ENCODE measurements at regions not wholly inside any gene's neighbourhood (a gene's known extent, or its start where the extent isn't known, plus 50 kb on each side); places are given as distances from the start of the nearest gene placed in this dataset.

- intact Hi-C loops (cut with micrococcal nuclease), result no loop called here
- Mint-ChIP-seq H3K9me3 (no peaks in the 10 kb centered on the region), H3K4me1 (ENCODE audit: low read depth) (no peaks in the 10 kb centered on the region), H3K36me3 (ENCODE audit: low read depth) (no peaks in the 10 kb centered on the region), H3K4me3 (no peak overlapping the region), H3K27ac (no peak overlapping the region), H3K27me3 (ENCODE audit: low read depth) (peaks cover 3% of the 10 kb centered on the region)
- CTCF ChIA-PET, result no interaction called here
- DNase-seq, result no peak
Observed at GRCh38 chr4:159009521-159009920, 93.4 kb upstream of the RAPGEF2 start.

GRCh38 chr4:159010100-159010499 lies 92.8 kb upstream of the RAPGEF2 start:
- Mint-ChIP-seq H3K4me3 (no peak overlapping the region), H3K9me3 (no peaks in the 10 kb centered on the region), H3K27ac (no peak overlapping the region), H3K27me3 (ENCODE audit: low read depth) (peaks cover 3% of the 10 kb centered on the region), H3K4me1 (ENCODE audit: low read depth) (no peaks in the 10 kb centered on the region), H3K36me3 (ENCODE audit: low read depth) (no peaks in the 10 kb centered on the region)
- CTCF ChIA-PET, result no interaction called here
- DNase-seq, result no peak
- intact Hi-C loops (cut with micrococcal nuclease), result no loop called here

DNA sequence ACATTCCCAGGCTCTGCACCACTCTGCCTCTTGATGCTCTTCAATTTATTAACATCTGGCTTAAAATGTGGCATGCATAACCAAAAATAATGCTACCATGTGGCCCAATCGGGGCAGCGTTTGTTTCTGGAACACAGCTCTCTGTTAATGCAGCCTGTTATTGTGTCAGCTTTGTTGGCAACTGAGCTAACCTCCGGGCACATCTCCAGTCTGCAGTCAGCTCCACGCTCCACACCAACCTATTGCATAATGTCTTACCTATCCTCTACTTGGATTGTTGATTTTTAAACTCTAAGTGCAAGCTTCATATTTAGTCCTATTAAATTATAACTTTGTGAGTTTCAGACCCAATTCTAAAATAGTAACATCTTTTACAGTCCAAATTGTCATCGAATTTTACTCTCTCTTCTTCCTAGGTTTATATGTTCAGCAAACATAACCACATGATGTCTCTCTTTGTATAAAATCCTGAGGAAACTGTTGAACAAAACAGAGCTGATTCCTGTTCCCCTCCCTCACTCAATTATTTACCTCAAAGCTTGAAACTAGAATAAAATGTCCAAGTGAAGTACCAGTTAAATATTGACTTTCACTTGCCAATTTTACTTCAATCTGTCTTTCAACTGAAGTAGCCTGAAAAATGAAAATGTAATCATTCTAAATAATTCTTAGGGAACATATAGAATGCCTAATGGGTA lies 92.2 kb upstream of the RAPGEF2 start:
- CTCF ChIA-PET, result no interaction called here
- Mint-ChIP-seq H3K4me1 (ENCODE audit: low read depth) (no peaks in the 10 kb centered on the region), H3K27me3 (ENCODE audit: low read depth) (peaks cover 3% of the 10 kb centered on the region), H3K9me3 (no peaks in the 10 kb centered on the region), H3K27ac (no peak overlapping the region), H3K36me3 (ENCODE audit: low read depth) (no peaks in the 10 kb centered on the region), H3K4me3 (no peak overlapping the region)
- intact Hi-C loops (cut with micrococcal nuclease), result no loop called here
- DNase-seq, result no peak

DNA sequence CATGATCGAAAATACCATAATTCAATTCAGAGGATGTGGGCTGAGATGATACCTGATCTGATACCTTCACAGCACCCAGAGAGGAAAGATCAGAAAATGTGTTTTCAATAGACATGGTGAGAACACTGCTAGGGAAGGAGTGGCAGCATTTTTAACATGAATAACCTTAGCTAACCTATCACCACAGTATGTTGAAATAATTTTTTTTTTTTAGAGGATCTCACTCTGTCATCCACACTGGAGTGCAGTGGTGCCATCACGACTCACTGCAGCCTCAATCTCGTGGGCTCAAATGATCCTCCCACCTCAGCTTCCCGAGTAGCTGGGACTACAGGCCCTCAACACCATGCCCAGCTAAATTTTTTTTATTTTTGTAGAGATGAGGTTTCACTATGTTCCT lies 90.5 kb upstream of the RAPGEF2 start:
- H3K36me3 Mint-ChIP-seq (ENCODE audit: low read depth), result no peaks in the 10 kb centered on the region
- H3K4me1 Mint-ChIP-seq (ENCODE audit: low read depth), result no peaks in the 10 kb centered on the region
- H3K27ac Mint-ChIP-seq, result no peak overlapping the region
- H3K27me3 Mint-ChIP-seq (ENCODE audit: low read depth), result peaks cover 3% of the 10 kb centered on the region
- H3K9me3 Mint-ChIP-seq, result no peaks in the 10 kb centered on the region
- intact Hi-C loops (cut with micrococcal nuclease), result no loop called here
- CTCF ChIA-PET, result no interaction called here
- H3K4me3 Mint-ChIP-seq, result no peak overlapping the region
- no peak for DNase-seq

GRCh38 chr4:159013692-159014091 lies 89.2 kb upstream of the RAPGEF2 start:
- no peaks in the 10 kb centered on the region for H3K4me1 Mint-ChIP-seq (ENCODE audit: low read depth)
- no peak for DNase-seq
- H3K36me3 Mint-ChIP-seq (ENCODE audit: low read depth), result no peaks in the 10 kb centered on the region
- CTCF ChIA-PET, result no interaction called here
- peaks cover 3% of the 10 kb centered on the region for H3K27me3 Mint-ChIP-seq (ENCODE audit: low read depth)
- intact Hi-C loops (cut with micrococcal nuclease), result no loop called here
- no peak overlapping the region for H3K4me3 Mint-ChIP-seq
- no peak overlapping the region for H3K27ac Mint-ChIP-seq
- H3K9me3 Mint-ChIP-seq, result no peaks in the 10 kb centered on the region

DNA sequence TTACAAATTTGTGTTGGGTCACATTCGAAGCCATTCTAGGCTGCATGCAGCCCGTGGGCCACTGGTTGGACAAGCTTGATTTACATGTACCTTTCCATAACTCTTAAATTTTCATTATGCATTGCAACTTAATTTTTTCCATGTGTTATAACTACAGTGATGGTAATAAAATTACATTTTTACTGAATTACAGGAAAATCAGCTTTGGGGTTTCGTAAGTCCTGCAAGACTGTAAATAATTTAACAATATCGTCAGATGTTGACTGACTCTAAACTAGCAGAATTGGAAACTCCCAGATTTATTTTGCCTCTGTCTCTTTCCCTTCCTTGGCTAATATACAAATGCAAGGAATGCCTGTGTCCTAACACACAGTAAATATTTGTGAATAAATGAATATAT lies 88.0 kb upstream of the RAPGEF2 start:
- no peaks in the 10 kb centered on the region for H3K4me1 Mint-ChIP-seq (ENCODE audit: low read depth)
- CTCF ChIA-PET, result no interaction called here
- H3K27me3 Mint-ChIP-seq (ENCODE audit: low read depth), result peaks cover 6% of the 10 kb centered on the region
- H3K27ac Mint-ChIP-seq, result no peak overlapping the region
- intact Hi-C loops (cut with micrococcal nuclease), result no loop called here
- no peak overlapping the region for H3K4me3 Mint-ChIP-seq
- H3K9me3 Mint-ChIP-seq, result no peaks in the 10 kb centered on the region
- no peaks in the 10 kb centered on the region for H3K36me3 Mint-ChIP-seq (ENCODE audit: low read depth)
- DNase-seq, result no peak

- H3K9me3 Mint-ChIP-seq, result no peaks in the 10 kb centered on the region
- CTCF ChIA-PET, result interaction anchor here (0.6 to 1.4 kb wide), 2 partner anchors 13 to 208 kb away, joined by 3 read pairs; no protein-coding TSS in a partner anchor
- H3K4me1 Mint-ChIP-seq (ENCODE audit: low read depth), result no peaks in the 10 kb centered on the region
- no peak overlapping the region for H3K4me3 Mint-ChIP-seq
- intact Hi-C loops (cut with micrococcal nuclease), result no loop called here
- H3K27ac Mint-ChIP-seq, result no peak overlapping the region
- H3K36me3 Mint-ChIP-seq (ENCODE audit: low read depth), result no peaks in the 10 kb centered on the region
- no peak for DNase-seq
- peaks cover 6% of the 10 kb centered on the region for H3K27me3 Mint-ChIP-seq (ENCODE audit: low read depth)
Observed at GRCh38 chr4:159015841-159016240, 87.0 kb upstream of the RAPGEF2 start.

DNA sequence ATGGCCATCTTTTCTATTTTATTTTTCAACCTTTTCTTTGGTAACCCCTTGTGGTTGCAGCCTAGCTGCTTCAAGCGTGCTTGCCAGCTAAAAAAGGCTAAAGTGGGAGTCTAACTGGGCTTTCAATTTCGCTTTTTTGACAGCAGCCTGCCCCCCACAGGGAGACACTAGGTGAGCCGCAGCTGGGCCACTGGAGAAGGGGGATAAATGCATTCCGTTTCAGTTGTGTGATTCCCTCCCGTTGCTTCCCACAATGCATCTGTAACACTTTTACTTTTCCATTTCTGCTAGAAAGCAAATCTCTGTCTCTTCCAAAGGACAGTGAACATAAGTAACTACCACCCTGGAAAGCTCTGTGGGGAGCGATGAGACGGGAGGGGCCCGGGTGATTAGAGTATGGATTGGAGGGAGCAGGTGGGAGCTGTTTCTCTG lies 86.3 kb upstream of the RAPGEF2 start:
- Mint-ChIP-seq H3K4me1 (ENCODE audit: low read depth) (no peaks in the 10 kb centered on the region), H3K4me3 (no peak overlapping the region), H3K27ac (no peak overlapping the region), H3K9me3 (no peaks in the 10 kb centered on the region), H3K36me3 (ENCODE audit: low read depth) (no peaks in the 10 kb centered on the region), H3K27me3 (ENCODE audit: low read depth) (peaks cover 6% of the 10 kb centered on the region)
- CTCF ChIA-PET, result interaction anchor here (0.6 to 1.4 kb wide), 2 partner anchors 12 to 209 kb away, joined by 3 read pairs; no protein-coding TSS in a partner anchor
- intact Hi-C loops (cut with micrococcal nuclease), result no loop called here
- DNase-seq, result no peak

DNA sequence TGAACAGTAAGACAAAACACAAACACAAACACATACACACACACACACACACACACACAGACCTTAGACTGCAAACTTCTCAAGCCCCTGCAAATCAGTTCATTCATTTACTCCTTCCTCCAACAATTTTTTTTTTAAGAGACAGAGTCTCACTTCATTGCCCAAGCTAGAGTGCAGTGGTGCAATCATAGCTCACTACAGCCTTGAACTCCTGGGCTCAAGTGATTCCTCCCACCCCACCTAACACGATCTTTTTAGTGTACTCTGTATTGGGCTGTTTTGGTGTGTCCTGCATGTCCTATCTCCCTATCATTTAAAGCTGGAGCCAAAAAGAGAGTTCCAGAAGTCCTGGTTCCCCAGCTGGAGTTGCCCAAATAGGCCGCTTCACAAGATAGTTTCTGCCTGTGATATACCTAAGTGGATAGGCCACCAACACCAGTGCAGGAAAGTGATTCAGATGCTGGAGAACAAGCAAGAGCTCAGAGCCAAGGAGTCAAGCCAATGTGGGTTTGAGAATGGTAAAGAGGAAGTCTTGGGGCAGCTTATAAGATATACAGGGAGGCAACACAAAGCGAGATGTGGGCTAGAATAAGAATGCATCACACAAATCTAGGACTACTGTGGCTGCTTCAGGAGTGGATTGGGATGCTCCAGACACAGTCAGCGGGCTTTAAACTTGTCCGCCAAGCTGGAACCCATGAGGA lies 85.4 kb upstream of the RAPGEF2 start:
- Mint-ChIP-seq H3K27ac (no peak overlapping the region), H3K4me3 (no peak overlapping the region), H3K36me3 (ENCODE audit: low read depth) (no peaks in the 10 kb centered on the region), H3K4me1 (ENCODE audit: low read depth) (no peaks in the 10 kb centered on the region), H3K9me3 (no peaks in the 10 kb centered on the region), H3K27me3 (ENCODE audit: low read depth) (peaks cover 6% of the 10 kb centered on the region)
- DNase-seq, result no peak
- intact Hi-C loops (cut with micrococcal nuclease), result no loop called here
- CTCF ChIA-PET, result no interaction called here

- no peak for DNase-seq
- H3K4me1 Mint-ChIP-seq (ENCODE audit: low read depth), result no peaks in the 10 kb centered on the region
- no peak overlapping the region for H3K4me3 Mint-ChIP-seq
- intact Hi-C loops (cut with micrococcal nuclease), result no loop called here
- no peaks in the 10 kb centered on the region for H3K36me3 Mint-ChIP-seq (ENCODE audit: low read depth)
- peaks cover 6% of the 10 kb centered on the region for H3K27me3 Mint-ChIP-seq (ENCODE audit: low read depth)
- CTCF ChIA-PET, result no interaction called here
- no peaks in the 10 kb centered on the region for H3K9me3 Mint-ChIP-seq
- no peak overlapping the region for H3K27ac Mint-ChIP-seq
Observed at GRCh38 chr4:159018062-159018629, 84.7 kb upstream of the RAPGEF2 start.

DNA sequence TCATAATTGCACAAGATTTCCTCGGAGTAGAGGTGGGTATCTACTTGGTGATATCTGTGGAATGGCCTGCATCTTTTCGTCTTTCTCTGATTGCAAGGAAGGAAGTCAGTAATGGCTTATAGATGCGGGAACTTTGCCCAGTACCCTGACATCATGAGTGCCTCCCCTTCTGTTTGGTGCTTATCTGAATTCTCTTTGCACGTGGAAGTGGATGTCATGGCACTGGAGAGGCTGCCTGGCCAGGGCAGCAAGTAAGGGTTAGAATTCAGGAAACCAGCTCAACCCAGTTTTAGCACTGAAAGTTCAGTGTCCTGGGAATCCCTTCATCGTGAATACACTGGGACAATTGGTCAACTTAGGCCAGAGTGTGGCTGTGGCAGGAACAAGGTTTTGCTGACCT lies 83.5 kb upstream of the RAPGEF2 start:
- DNase-seq, result no peak
- H3K27me3 Mint-ChIP-seq (ENCODE audit: low read depth), result peaks cover 6% of the 10 kb centered on the region
- H3K4me3 Mint-ChIP-seq, result no peak overlapping the region
- H3K36me3 Mint-ChIP-seq (ENCODE audit: low read depth), result no peaks in the 10 kb centered on the region
- intact Hi-C loops (cut with micrococcal nuclease), result no loop called here
- H3K4me1 Mint-ChIP-seq (ENCODE audit: low read depth), result no peaks in the 10 kb centered on the region
- CTCF ChIA-PET, result interaction anchor here (0.6 kb wide), 1 partner anchor 113 kb away, joined by 4 read pairs; no protein-coding TSS in a partner anchor
- H3K27ac Mint-ChIP-seq, result no peak overlapping the region
- no peaks in the 10 kb centered on the region for H3K9me3 Mint-ChIP-seq

GRCh38 chr4:159021597-159022385 lies 81.1 kb upstream of the RAPGEF2 start:
- DNase-seq, result no peak
- Mint-ChIP-seq H3K4me1 (ENCODE audit: low read depth) (no peaks in the 10 kb centered on the region), H3K9me3 (no peaks in the 10 kb centered on the region), H3K27ac (no peak overlapping the region), H3K4me3 (no peak overlapping the region), H3K36me3 (ENCODE audit: low read depth) (no peaks in the 10 kb centered on the region), H3K27me3 (ENCODE audit: low read depth) (peaks cover 7% of the 10 kb centered on the region)
- intact Hi-C loops (cut with micrococcal nuclease), result no loop called here
- CTCF ChIA-PET, result no interaction called here
